ENCODE measurements at regions not wholly inside any gene's neighbourhood (a gene's known extent, or its start where the extent isn't known, plus 50 kb on each side); places are given as distances from the start of the nearest gene placed in this dataset.
"Not testable (repeated sequence)": the region's sequence is repeated elsewhere in the genome, so short reads cannot be mapped to it uniquely, and the experiment has no call there.

DNA sequence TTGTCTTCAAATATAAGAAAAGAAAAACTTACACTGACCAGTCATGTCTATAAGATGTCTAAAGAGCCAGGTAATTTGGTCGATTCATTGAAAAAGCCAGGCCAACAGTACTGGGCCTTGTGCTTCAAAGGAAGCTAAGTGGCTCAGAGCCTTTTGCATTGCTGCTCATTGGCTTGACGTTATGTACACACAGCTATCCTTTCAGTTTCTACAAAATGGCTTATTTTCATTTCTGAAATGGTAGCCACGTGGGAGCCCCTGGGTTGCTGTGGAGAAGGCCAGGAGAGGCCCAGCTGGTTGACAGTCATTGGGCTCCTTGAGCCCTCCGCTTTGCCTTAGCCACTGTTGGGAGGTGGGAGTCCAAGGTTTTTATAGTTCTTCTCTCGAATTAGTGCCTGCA, 199.1 kb upstream of the CXorf66 start:
- Histone ChIP-seq H3K4me3 (ENCODE audit: insufficient read length, low read depth) (no peak overlapping the region), H3K27me3 (ENCODE audit: insufficient read depth, insufficient read length) (no peaks in the 10 kb centered on the region), H3K9me3 (ENCODE audit: insufficient read depth, low read length) (no peaks in the 10 kb centered on the region), H3K4me1 (ENCODE audit: insufficient read depth, insufficient read length) (no peaks in the 10 kb centered on the region), H3K36me3 (ENCODE audit: insufficient read depth, insufficient read length, low read length) (no peaks in the 10 kb centered on the region), H3K9ac (ENCODE audit: insufficient read length, low read depth) (no peak overlapping the region)
- DNase-seq (ENCODE audit: low read depth, low spot score), result no peak
- TF ChIP-seq YY1 (IDR thresholded peaks at IDR 0.05; ENCODE audit: insufficient read depth, insufficient read length) (no peak), SUZ12 (IDR thresholded peaks at IDR 0.05; ENCODE audit: extremely low read depth, insufficient read depth, insufficient read length) (no peak), ZNF274 (IDR thresholded peaks at IDR 0.05; ENCODE audit: low read depth, low read length) (no peak)

DNA sequence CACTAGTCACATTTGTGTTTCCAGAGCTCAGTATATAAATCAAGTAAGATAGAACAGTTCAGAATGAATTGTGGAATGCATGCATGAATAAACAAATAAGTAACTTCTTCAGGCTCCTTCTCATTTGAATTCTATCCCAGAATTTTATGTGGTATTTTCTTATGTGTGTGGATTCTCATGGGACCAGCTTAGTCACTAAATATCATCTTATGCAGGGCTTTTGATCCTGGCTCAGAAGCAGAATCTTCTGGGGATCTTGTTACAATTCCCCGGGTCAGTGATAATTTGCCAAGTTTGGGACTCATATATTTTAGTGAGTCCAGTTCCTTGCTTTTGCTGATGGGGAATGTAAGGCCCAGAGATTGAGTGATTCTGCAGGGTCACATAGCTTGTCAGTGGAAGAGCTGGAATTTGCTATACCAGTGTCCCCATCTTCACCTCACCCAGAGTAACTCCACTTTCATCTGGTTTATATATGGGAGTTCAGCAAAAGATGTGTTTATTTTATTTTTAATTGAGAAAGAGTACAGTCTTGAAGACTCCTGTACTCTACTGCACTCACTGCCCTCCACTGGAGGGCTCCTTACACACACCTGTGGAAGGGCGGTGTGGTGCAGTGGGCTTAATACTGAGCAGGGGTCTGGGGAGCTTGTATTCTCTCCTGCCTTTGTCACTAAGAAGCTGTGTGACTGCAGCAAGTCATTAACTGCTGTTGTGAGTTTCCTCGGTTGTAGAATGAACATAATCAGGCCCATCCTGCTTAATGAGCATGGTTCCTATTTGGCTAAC, 198.2 kb upstream of the CXorf66 start:
- H3K27me3 ChIP-seq (ENCODE audit: insufficient read depth, insufficient read length), result no peaks in the 10 kb centered on the region
- H3K4me1 ChIP-seq (ENCODE audit: insufficient read depth, insufficient read length), result no peaks in the 10 kb centered on the region
- no peaks in the 10 kb centered on the region for H3K36me3 ChIP-seq (ENCODE audit: insufficient read depth, insufficient read length, low read length)
- H3K9ac ChIP-seq (ENCODE audit: insufficient read length, low read depth), result no peak overlapping the region
- no peak overlapping the region for H3K4me3 ChIP-seq (ENCODE audit: insufficient read length, low read depth)
- TF ChIP-seq SUZ12 (IDR thresholded peaks at IDR 0.05; ENCODE audit: extremely low read depth, insufficient read depth, insufficient read length) (no peak), ZNF274 (IDR thresholded peaks at IDR 0.05; ENCODE audit: low read depth, low read length) (no peak), YY1 (IDR thresholded peaks at IDR 0.05; ENCODE audit: insufficient read depth, insufficient read length) (no peak)
- H3K9me3 ChIP-seq (ENCODE audit: insufficient read depth, low read length), result no peaks in the 10 kb centered on the region
- no peak for DNase-seq (ENCODE audit: low read depth, low spot score)

DNA sequence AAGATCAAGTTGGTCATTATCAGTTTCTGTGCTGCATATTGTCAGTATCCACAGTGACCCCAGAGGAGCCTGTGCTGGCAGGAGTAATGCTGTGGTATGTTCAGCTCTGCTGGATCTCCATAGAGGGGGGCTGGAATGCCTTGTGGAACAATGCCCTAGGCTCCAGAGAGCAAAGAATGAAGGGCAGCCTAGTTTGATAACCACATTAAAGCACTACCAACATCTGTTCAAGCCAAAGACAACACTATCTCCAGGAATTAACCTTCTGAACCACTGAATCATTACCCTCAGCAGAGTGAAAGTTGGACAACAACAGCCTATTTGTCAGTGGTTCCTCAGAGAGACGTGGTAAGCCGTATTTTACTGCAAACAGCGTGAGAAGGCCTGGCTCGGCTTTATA, 192.3 kb upstream of the CXorf66 start:
- no peak for DNase-seq (ENCODE audit: low read depth, low spot score)
- no peaks in the 10 kb centered on the region for H3K4me1 ChIP-seq (ENCODE audit: insufficient read depth, insufficient read length)
- no peaks in the 10 kb centered on the region for H3K9me3 ChIP-seq (ENCODE audit: insufficient read depth, low read length)
- no peak for TF ChIP-seq SUZ12 (IDR thresholded peaks at IDR 0.05; ENCODE audit: extremely low read depth, insufficient read depth, insufficient read length)
- TF ChIP-seq YY1 (IDR thresholded peaks at IDR 0.05; ENCODE audit: insufficient read depth, insufficient read length), result no peak
- no peaks in the 10 kb centered on the region for H3K36me3 ChIP-seq (ENCODE audit: insufficient read depth, insufficient read length, low read length)
- H3K4me3 ChIP-seq (ENCODE audit: insufficient read length, low read depth), result no peak overlapping the region
- no peak overlapping the region for H3K9ac ChIP-seq (ENCODE audit: insufficient read length, low read depth)
- no peaks in the 10 kb centered on the region for H3K27me3 ChIP-seq (ENCODE audit: insufficient read depth, insufficient read length)

DNA sequence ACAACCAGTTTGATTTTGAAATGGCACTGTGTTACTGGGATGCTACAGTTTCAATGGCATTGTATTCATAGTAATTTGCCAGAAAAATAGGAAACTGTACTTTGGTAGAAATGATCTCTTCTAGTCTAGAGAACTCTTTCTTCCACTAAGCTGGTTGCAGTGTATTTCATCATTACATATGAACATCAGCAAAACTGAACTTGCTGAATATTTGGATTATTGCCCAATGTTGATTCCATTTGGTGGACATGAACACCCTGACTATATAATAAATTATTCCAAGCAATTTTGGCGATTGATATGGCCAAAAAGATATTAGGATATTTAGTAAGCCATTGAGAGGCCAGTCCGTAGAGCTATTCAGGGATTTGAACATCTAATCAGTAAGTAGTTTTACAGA, 191.8 kb upstream of the CXorf66 start:
- Histone ChIP-seq H3K9ac (ENCODE audit: insufficient read length, low read depth) (no peak overlapping the region), H3K4me1 (ENCODE audit: insufficient read depth, insufficient read length) (no peaks in the 10 kb centered on the region), H3K36me3 (ENCODE audit: insufficient read depth, insufficient read length, low read length) (no peaks in the 10 kb centered on the region), H3K9me3 (ENCODE audit: insufficient read depth, low read length) (no peaks in the 10 kb centered on the region), H3K27me3 (ENCODE audit: insufficient read depth, insufficient read length) (no peaks in the 10 kb centered on the region), H3K4me3 (ENCODE audit: insufficient read length, low read depth) (no peak overlapping the region)
- TF ChIP-seq SUZ12 (IDR thresholded peaks at IDR 0.05; ENCODE audit: extremely low read depth, insufficient read depth, insufficient read length) (no peak), ZNF274 (IDR thresholded peaks at IDR 0.05; ENCODE audit: low read depth, low read length) (no peak), YY1 (IDR thresholded peaks at IDR 0.05; ENCODE audit: insufficient read depth, insufficient read length) (no peak)
- no peak for DNase-seq (ENCODE audit: low read depth, low spot score)

DNA sequence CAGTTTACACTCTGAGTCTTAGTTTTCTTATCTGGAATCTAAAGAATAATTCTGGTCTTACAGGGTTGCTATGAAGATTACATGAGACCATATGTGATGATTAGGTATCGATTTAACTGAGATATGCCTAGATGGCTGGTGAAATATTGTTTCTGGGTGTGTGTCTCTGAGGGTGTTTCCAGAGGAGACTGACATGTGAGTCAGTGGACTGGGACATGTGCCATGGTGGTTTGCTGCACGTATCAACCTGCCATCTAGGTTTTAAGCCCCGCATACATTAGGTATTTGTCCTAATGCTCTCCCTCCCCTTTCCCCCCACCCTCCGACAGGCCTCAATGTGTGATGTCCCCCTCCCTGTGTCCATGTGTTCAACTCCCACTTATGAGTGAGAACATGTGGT, 186.0 kb upstream of the CXorf66 start:
- no peak for TF ChIP-seq YY1 (IDR thresholded peaks at IDR 0.05; ENCODE audit: insufficient read depth, insufficient read length)
- TF ChIP-seq SUZ12 (IDR thresholded peaks at IDR 0.05; ENCODE audit: extremely low read depth, insufficient read depth, insufficient read length), result no peak
- no peak for TF ChIP-seq ZNF274 (IDR thresholded peaks at IDR 0.05; ENCODE audit: low read depth, low read length)
- no peaks in the 10 kb centered on the region for H3K9me3 ChIP-seq (ENCODE audit: insufficient read depth, low read length)
- no peak for DNase-seq (ENCODE audit: low read depth, low spot score)
- no peaks in the 10 kb centered on the region for H3K4me1 ChIP-seq (ENCODE audit: insufficient read depth, insufficient read length)
- no peaks in the 10 kb centered on the region for H3K27me3 ChIP-seq (ENCODE audit: insufficient read depth, insufficient read length)
- no peak overlapping the region for H3K4me3 ChIP-seq (ENCODE audit: insufficient read length, low read depth)
- no peaks in the 10 kb centered on the region for H3K36me3 ChIP-seq (ENCODE audit: insufficient read depth, insufficient read length, low read length)
- no peak overlapping the region for H3K9ac ChIP-seq (ENCODE audit: insufficient read length, low read depth)

DNA sequence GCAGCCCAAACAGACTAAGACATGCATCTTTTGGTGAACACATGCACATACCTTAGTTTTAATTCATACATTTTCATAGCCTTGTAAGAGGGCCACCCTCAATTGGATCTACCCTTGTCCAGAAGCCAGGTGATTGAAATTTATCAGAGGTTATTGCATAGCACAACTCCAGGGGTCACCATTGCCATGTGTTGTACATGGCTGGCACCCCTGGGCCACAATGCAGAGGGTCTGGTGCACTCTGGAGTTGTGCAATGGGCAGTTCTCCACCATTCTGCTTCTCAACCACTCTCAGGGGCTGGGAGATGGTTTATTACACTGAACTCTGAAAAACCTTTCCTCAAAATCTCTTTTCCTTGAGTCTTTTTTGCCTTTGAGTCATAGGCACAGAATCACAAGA, 184.4 kb upstream of the CXorf66 start:
- Histone ChIP-seq H3K4me1 (ENCODE audit: insufficient read depth, insufficient read length) (no peaks in the 10 kb centered on the region), H3K4me3 (ENCODE audit: insufficient read length, low read depth) (no peak overlapping the region), H3K27me3 (ENCODE audit: insufficient read depth, insufficient read length) (no peaks in the 10 kb centered on the region), H3K9me3 (ENCODE audit: insufficient read depth, low read length) (no peaks in the 10 kb centered on the region), H3K36me3 (ENCODE audit: insufficient read depth, insufficient read length, low read length) (no peaks in the 10 kb centered on the region), H3K9ac (ENCODE audit: insufficient read length, low read depth) (no peak overlapping the region)
- TF ChIP-seq ZNF274 (IDR thresholded peaks at IDR 0.05; ENCODE audit: low read depth, low read length), result no peak
- no peak for TF ChIP-seq YY1 (IDR thresholded peaks at IDR 0.05; ENCODE audit: insufficient read depth, insufficient read length)
- DNase-seq (ENCODE audit: low read depth, low spot score), result no peak

DNA sequence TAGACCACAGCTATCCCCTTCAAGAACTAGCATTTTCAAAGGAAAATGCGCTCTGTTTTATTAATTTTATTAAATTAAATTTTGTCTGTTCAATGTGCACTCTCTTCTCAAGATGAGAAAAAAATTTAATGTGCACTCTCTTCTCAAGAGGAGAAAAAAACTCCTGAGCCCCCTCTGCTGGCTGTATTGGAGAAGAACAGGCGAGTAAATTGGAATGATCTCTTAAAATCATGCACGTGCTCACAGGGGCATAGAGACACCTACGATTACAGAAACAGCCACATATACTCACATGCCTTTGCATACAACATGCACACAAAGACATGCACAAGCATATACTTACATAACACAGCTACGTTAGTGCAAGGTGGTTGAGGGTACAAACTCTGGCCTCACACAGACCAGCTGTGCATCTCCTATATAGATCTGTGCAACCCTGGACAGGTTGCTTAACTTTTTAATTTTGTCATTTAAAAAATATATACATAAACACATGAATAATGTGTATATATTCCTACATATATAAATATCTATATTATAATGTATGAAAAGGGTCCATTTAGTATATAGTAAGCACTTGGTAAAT, 176.2 kb upstream of the CXorf66 start:
- Histone ChIP-seq H3K9ac (ENCODE audit: insufficient read length, low read depth) (no peak overlapping the region), H3K4me1 (ENCODE audit: insufficient read depth, insufficient read length) (no peaks in the 10 kb centered on the region), H3K27me3 (ENCODE audit: insufficient read depth, insufficient read length) (no peaks in the 10 kb centered on the region), H3K9me3 (ENCODE audit: insufficient read depth, low read length) (no peaks in the 10 kb centered on the region), H3K36me3 (ENCODE audit: insufficient read depth, insufficient read length, low read length) (no peaks in the 10 kb centered on the region), H3K4me3 (ENCODE audit: insufficient read length, low read depth) (no peak overlapping the region)
- TF ChIP-seq ZNF274 (IDR thresholded peaks at IDR 0.05; ENCODE audit: low read depth, low read length) (no peak), YY1 (IDR thresholded peaks at IDR 0.05; ENCODE audit: insufficient read depth, insufficient read length) (no peak), SUZ12 (IDR thresholded peaks at IDR 0.05; ENCODE audit: extremely low read depth, insufficient read depth, insufficient read length) (no peak)
- DNase-seq (ENCODE audit: low read depth, low spot score), result no peak

DNA sequence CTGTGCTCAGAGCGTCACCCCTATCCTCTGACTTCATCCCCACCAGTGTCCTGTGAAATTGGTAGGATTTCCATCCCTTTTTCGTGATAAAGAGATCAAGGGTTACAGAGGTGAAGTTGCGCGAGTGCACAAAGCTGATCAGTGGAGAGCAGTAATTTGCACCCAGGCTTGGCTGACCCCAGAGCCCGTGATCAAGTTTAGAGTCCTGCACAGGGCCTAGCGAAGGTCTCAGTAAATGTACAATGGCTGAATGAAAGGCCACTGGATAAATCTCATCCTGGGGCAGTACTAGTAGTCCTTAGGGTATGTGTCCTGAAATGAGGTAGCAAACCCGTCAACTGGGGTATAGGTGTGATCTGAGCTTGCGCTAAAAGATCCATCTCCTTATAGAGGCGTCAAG, 173.2 kb upstream of the CXorf66 start:
- H3K27me3 ChIP-seq (ENCODE audit: insufficient read depth, insufficient read length), result not testable (repeated sequence)

DNA sequence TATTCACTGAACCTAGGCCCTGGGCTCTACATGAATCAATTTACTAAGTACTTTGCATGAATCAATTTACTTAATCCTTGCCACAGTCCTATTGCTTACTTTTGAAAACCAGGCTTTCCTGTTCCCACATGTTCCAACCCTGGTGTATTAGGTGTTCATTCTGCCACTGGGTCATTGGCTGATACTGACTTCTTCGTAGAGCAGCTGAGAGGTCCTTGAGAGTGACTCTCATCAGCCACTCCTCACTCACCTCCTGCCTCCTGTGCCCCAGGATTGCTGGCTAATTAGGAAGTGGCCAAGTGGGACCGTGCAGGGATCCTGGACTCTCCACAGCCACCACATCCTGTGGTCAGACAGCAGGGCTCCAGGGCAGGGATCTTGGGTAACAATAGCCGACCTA, 172.7 kb upstream of the CXorf66 start:
- H3K4me3 ChIP-seq (ENCODE audit: insufficient read length, low read depth); H3K9me3 ChIP-seq (ENCODE audit: insufficient read depth, low read length); H3K4me1 ChIP-seq (ENCODE audit: insufficient read depth, insufficient read length); H3K36me3 ChIP-seq (ENCODE audit: insufficient read depth, insufficient read length, low read length); H3K27me3 ChIP-seq (ENCODE audit: insufficient read depth, insufficient read length); DNase-seq (ENCODE audit: low read depth, low spot score); H3K9ac ChIP-seq (ENCODE audit: insufficient read length, low read depth): not testable (repeated sequence)

More for the DNA sequence above, 173.2 kb upstream of the CXorf66 start:
- not testable (repeated sequence) for H3K9me3 ChIP-seq (ENCODE audit: insufficient read depth, low read length); H3K4me1 ChIP-seq (ENCODE audit: insufficient read depth, insufficient read length); DNase-seq (ENCODE audit: low read depth, low spot score); H3K9ac ChIP-seq (ENCODE audit: insufficient read length, low read depth); H3K4me3 ChIP-seq (ENCODE audit: insufficient read length, low read depth); H3K36me3 ChIP-seq (ENCODE audit: insufficient read depth, insufficient read length, low read length)

All from NT2/D1 (cell line).